ENCODE measurements at regions not wholly inside any gene's neighbourhood (a gene's known extent, or its start where the extent isn't known, plus 50 kb on each side); places are given as distances from the start of the nearest gene placed in this dataset.

DNA sequence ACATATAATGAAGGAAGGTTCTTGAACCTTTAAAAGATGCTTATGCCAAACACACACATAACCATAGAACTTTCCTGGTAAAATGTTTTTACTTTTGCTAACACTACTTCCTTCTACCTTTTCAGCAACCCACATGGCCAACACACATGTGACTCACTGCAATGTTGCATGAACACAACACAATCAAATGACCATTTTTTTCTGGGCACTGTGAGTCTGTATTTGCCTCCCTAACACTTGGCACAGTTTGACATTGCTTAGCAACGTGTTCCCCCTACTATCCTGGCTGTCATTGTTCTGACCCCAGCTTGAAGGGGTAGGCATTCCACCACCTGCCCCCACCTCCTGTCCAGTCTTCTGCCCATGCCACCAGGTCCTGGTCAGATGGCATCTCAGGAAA, 169.4 kb upstream of the PRNP start:
- Histone ChIP-seq H3K27ac (no peak overlapping the region), H3K36me3 (no peaks in the 10 kb centered on the region), H3K9me3 (no peaks in the 10 kb centered on the region), H3K4me3 (no peak overlapping the region), H3K4me1 (no peaks in the 10 kb centered on the region), H3K27me3 (no peaks in the 10 kb centered on the region)
- ATAC-seq (no peak), DNase-seq (no peak)
- in situ Hi-C loops (cut with MboI; ENCODE audit: low sequenced_read_pairs in 4 of 4) = no loop called here
- TF ChIP-seq, protein P1, sequence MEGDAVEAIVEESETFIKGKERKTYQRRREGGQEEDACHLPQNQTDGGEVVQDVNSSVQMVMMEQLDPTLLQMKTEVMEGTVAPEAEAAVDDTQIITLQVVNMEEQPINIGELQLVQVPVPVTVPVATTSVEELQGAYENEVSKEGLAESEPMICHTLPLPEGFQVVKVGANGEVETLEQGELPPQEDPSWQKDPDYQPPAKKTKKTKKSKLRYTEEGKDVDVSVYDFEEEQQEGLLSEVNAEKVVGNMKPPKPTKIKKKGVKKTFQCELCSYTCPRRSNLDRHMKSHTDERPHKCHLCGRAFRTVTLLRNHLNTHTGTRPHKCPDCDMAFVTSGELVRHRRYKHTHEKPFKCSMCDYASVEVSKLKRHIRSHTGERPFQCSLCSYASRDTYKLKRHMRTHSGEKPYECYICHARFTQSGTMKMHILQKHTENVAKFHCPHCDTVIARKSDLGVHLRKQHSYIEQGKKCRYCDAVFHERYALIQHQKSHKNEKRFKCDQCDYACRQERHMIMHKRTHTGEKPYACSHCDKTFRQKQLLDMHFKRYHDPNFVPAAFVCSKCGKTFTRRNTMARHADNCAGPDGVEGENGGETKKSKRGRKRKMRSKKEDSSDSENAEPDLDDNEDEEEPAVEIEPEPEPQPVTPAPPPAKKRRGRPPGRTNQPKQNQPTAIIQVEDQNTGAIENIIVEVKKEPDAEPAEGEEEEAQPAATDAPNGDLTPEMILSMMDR (IDR thresholded peaks at IDR 0.05 in 4 of 5, conservative IDR thresholded peaks at IDR 0.05 in 1 of 5) = no peak
- no peak for TF ChIP-seq POLR2A (IDR thresholded peaks at IDR 0.05)
- intact Hi-C loops (cut with DNase I; ENCODE audit: low total_unique reads) = no loop called here

- in situ Hi-C loops (cut with MboI; ENCODE audit: low sequenced_read_pairs in 4 of 4) (no loop called here), intact Hi-C loops (cut with DNase I; ENCODE audit: low total_unique reads) (no loop called here)
- no peak overlapping the region for H3K27ac ChIP-seq
- no peaks in the 10 kb centered on the region for H3K27me3 ChIP-seq
- no peaks in the 10 kb centered on the region for H3K36me3 ChIP-seq
- ATAC-seq = no peak
- no peak overlapping the region for H3K4me3 ChIP-seq
- no peaks in the 10 kb centered on the region for H3K9me3 ChIP-seq
- no peak for TF ChIP-seq POLR2A (IDR thresholded peaks at IDR 0.05)
- TF ChIP-seq, protein P1 (IDR thresholded peaks at IDR 0.05 in 4 of 5, conservative IDR thresholded peaks at IDR 0.05 in 1 of 5) = no peak
- no peaks in the 10 kb centered on the region for H3K4me1 ChIP-seq
- DNase-seq = no peak
Observed at GRCh38 chr20:4513720-4514119, 172.5 kb upstream of the PRNP start.

DNA sequence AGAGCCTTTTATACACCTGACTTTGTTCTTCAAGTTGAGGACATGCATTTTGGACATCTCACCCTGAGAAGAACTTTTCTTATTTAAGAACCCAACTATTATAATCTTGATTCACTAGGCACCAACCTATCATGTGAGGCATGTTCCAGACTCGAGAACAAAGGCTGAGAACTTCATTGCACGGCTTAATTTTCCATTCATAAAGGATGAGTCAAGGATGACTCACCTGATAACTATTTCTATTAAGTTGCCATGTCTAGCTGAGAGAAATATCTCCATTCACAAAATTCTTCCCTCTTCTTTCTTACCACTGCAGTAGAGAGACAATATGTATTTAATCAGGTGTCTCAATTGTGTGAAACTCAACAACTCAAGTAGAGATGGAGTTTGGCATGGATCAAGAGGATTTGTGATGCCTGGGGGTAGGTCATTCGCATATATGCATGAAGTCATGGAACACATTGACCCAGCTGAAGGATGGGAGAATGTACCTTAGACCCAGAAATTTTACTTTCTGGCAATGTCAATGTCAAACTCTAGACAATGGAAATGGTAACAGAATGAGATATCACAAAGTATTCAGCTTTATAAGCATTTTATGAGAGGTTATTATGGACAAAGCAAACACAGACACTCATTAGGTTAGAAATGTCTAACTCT, 173.2 kb upstream of the PRNP start:
- Histone ChIP-seq H3K4me1 (no peaks in the 10 kb centered on the region), H3K4me3 (no peak overlapping the region), H3K27ac (no peak overlapping the region), H3K9me3 (no peaks in the 10 kb centered on the region), H3K27me3 (no peaks in the 10 kb centered on the region), H3K36me3 (no peaks in the 10 kb centered on the region)
- DNase-seq = no peak
- TF ChIP-seq, protein P1 (IDR thresholded peaks at IDR 0.05 in 4 of 5, conservative IDR thresholded peaks at IDR 0.05 in 1 of 5) = no peak
- no peak for TF ChIP-seq POLR2A (IDR thresholded peaks at IDR 0.05)
- in situ Hi-C loops (cut with MboI; ENCODE audit: low sequenced_read_pairs in 4 of 4) (no loop called here), intact Hi-C loops (cut with DNase I; ENCODE audit: low total_unique reads) (no loop called here)
- ATAC-seq = no peak

- in situ Hi-C loops (cut with MboI; ENCODE audit: low sequenced_read_pairs in 4 of 4) = no loop called here
- intact Hi-C loops (cut with DNase I; ENCODE audit: low total_unique reads) = no loop called here
- H3K4me1 ChIP-seq = no peaks in the 10 kb centered on the region
- ATAC-seq (no peak), DNase-seq (no peak)
- no peaks in the 10 kb centered on the region for H3K9me3 ChIP-seq
- TF ChIP-seq, protein P1 (IDR thresholded peaks at IDR 0.05 in 4 of 5, conservative IDR thresholded peaks at IDR 0.05 in 1 of 5) = no peak
- TF ChIP-seq POLR2A (IDR thresholded peaks at IDR 0.05) = no peak
- H3K27ac ChIP-seq = no peak overlapping the region
- no peak overlapping the region for H3K4me3 ChIP-seq
- no peaks in the 10 kb centered on the region for H3K27me3 ChIP-seq
- no peaks in the 10 kb centered on the region for H3K36me3 ChIP-seq
Observed at GRCh38 chr20:4511776-4512175, 174.5 kb upstream of the PRNP start.

Data from gastrocnemius medialis (tissue), 4 donors.